Endothelial cell of umbilical vein (primary cell): ENCODE measurements at regions not wholly inside any gene's neighbourhood (a gene's known extent, or its start where the extent isn't known, plus 50 kb on each side); places are given as distances from the start of the nearest gene placed in this dataset.

Experiments used
- BruUV-seq: library from RNA; stranded (reverse); fragments of 400-500 nt; replicated peaks from 2 replicates; lab custom pipeline; 2021; lab: Mats Ljungman, UMichigan
- CTCF ChIA-PET: fragments of 300-600, 350-600 bp; sonication (Branson Sonifier 250); formaldehyde crosslinking; loops from one replicate; lab custom pipeline; 2021; ENCODE audit warnings: antibody characterized with exemption, inconsistent platforms; lab: Charles Lee
- POLR2A ChIA-PET: fragments of 300-600, 350-600 bp; sonication (Branson Sonifier 250); formaldehyde crosslinking; loops from one replicate; lab custom pipeline; 2021; ENCODE audit warnings: antibody characterized with exemption, inconsistent platforms; lab: Charles Lee
- DNase-seq: peaks from one replicate; pipeline ENCODE4 v3.0.0-alpha.2; 2011; ENCODE audit warnings: low read depth, low spot score
- FAIRE-seq: peaks from 2 replicates; lab custom pipeline; 2011; peaks lifted over from hg19 to GRCh38; lab: Jason Lieb, UNC
- H2AFZ ChIP-seq: 2 replicates; pipeline ENCODE4 v1.6.0; 2012; ENCODE audit warnings: low read depth, low read length, control low read depth, inconsistent platforms
- H3K27ac ChIP-seq: 2 replicates; pipeline ENCODE4 v1.5.1; 2011; ENCODE audit warnings: low read depth, mild to moderate bottlenecking, control low read depth, low read length, moderate library complexity; ENCODE audit not compliant: insufficient read depth
- H3K27me3 ChIP-seq, 2 experiments: 2 replicates each; pipeline versions ENCODE4 v1.6.0 to v1.6.1; 2011; ENCODE audit warnings: low read length in 2 of 2, mixed read lengths in 1 of 2; ENCODE audit not compliant: control insufficient read depth in 2 of 2, insufficient read depth in 2 of 2
- H3K36me3 ChIP-seq, 2 experiments: 2 replicates in 1 of 2; 3 replicates in 1 of 2; pipeline ENCODE4 v1.5.1; 2011; ENCODE audit warnings: low read length in 2 of 2, mild to moderate bottlenecking in 1 of 2, moderate library complexity in 1 of 2; ENCODE audit not compliant: control insufficient read depth in 2 of 2, insufficient read depth in 2 of 2; ENCODE audit errors: extremely low read depth in 1 of 2
- H3K4me1 ChIP-seq: 3 replicates; pipeline ENCODE4 v1.5.1; 2011; ENCODE audit warnings: mild to moderate bottlenecking, low read length; ENCODE audit not compliant: control insufficient read depth, insufficient read depth; ENCODE audit errors: extremely low read depth
- H3K4me2 ChIP-seq: 2 replicates; pipeline ENCODE4 v1.6.1; 2011; ENCODE audit warnings: low read length, control low read depth, mixed read lengths; ENCODE audit not compliant: insufficient read depth
- H3K4me3 ChIP-seq, 3 experiments: fragments of 200-600 bp in 1 of 3; sonication (generic), shearing (Covaris generic) in 1 of 3; replicated peaks in 1 of 3; 2 replicates each; pipeline ENCODE4 v1.5.1; 2011 to 2016; ENCODE audit warnings: control low read depth in 3 of 3, low read length in 3 of 3, mild to moderate bottlenecking in 2 of 3, inconsistent platforms in 1 of 3, low read depth in 1 of 3, moderate library complexity in 1 of 3; ENCODE audit not compliant: insufficient read depth in 1 of 3
- H3K79me2 ChIP-seq: 2 replicates; pipeline ENCODE4 v1.6.0; 2012; ENCODE audit warnings: low read length, inconsistent platforms; ENCODE audit not compliant: control insufficient read depth, insufficient read depth
- H3K9ac ChIP-seq: replicated peaks from 2 replicates; pipeline ENCODE3; 2011; ENCODE audit warnings: low read length, control low read depth; ENCODE audit not compliant: insufficient read depth; ENCODE audit errors: extremely low read depth
- H3K9me1 ChIP-seq: replicated peaks from 3 replicates; pipeline ENCODE4 v1.6.0; 2011; ENCODE audit warnings: mild to moderate bottlenecking, low read length; ENCODE audit not compliant: control insufficient read depth, insufficient read depth; ENCODE audit errors: extremely low read depth
- H3K9me3 ChIP-seq: replicated peaks from 2 replicates; pipeline ENCODE4 v1.5.1; 2012; ENCODE audit warnings: low read length, inconsistent platforms; ENCODE audit not compliant: control insufficient read depth, insufficient read depth
- H4K20me1 ChIP-seq: replicated peaks from 2 replicates; pipeline ENCODE3; 2011; ENCODE audit warnings: mild to moderate bottlenecking, low read length; ENCODE audit not compliant: control insufficient read depth, insufficient read depth; ENCODE audit errors: extremely low read depth
- EZH2 ChIP-seq: IDR thresholded peaks from 2 replicates; pipeline ENCODE4 v1.6.1; 2012; ENCODE audit warnings: borderline replicate concordance, low read depth, mild to moderate bottlenecking, moderate library complexity, low read length, inconsistent platforms; ENCODE audit not compliant: severe bottlenecking
- FOS ChIP-seq: IDR thresholded peaks from 2 replicates; pipeline ENCODE4 v1.6.1; 2011; ENCODE audit warnings: mild to moderate bottlenecking, low read length, moderate library complexity, borderline replicate concordance; ENCODE audit not compliant: insufficient read depth
- GATA2 ChIP-seq: IDR thresholded peaks from 2 replicates; pipeline ENCODE4 v1.7.0; 2011; ENCODE audit warnings: low read depth, mild to moderate bottlenecking, moderate library complexity, mixed read lengths, low read length; ENCODE audit not compliant: insufficient read length, insufficient read depth
- JUN ChIP-seq: IDR thresholded peaks from 2 replicates; pipeline ENCODE4 v1.6.1; 2011; ENCODE audit warnings: borderline replicate concordance, low read depth; ENCODE audit not compliant: insufficient read length, insufficient read depth
- MYC ChIP-seq: IDR thresholded peaks from one replicate; pipeline ENCODE4 v1.6.1; 2011; ENCODE audit warnings: mild to moderate bottlenecking, low read depth, low read length
- POLR2A ChIP-seq: IDR thresholded peaks from 2 replicates; pipeline ENCODE4 v1.6.1; 2012; ENCODE audit warnings: low read depth, mild to moderate bottlenecking, control low read depth, low read length
- POLR2AphosphoS5 ChIP-seq: IDR thresholded peaks from 2 replicates; pipeline ENCODE4 v1.6.1; 2012; ENCODE audit warnings: low read depth, mild to moderate bottlenecking, control low read depth, low read length, moderate library complexity; ENCODE audit not compliant: insufficient read depth
- dilution Hi-C: fragments of 300-500 bp; cut with MboI; formaldehyde crosslinking; loops from one replicate; pipeline ENCODE4 v1.15.0; 2019; ENCODE audit warnings: low sequenced_read_pairs; ENCODE audit not compliant: extremely low pct_ligation_motif_present
- intact Hi-C: fragments of 100-400 bp; cut with micrococcal nuclease; formaldehyde crosslinking; loops from one replicate; pipeline ENCODE4 v1.10.0; 2022
- TF ChIP-seq, protein P1 (sequence below), 2 donors: IDR thresholded peaks; 1 replicate in 1 of 2; 2 replicates in 1 of 2; pipeline ENCODE4 v1.5.1; 2011; ENCODE audit warnings: low read length in 2 of 2, mild to moderate bottlenecking in 2 of 2, moderate library complexity in 2 of 2, control low read depth in 1 of 2, inconsistent platforms in 1 of 2, low read depth in 1 of 2; ENCODE audit not compliant: insufficient read depth in 1 of 2; ENCODE audit errors: extremely low read depth in 1 of 2
- TF ChIP-seq, protein P2 (sequence below): IDR thresholded peaks from 2 replicates; pipeline ENCODE4 v1.6.1; 2011; ENCODE audit not compliant: insufficient read depth, insufficient read length

DNA sequence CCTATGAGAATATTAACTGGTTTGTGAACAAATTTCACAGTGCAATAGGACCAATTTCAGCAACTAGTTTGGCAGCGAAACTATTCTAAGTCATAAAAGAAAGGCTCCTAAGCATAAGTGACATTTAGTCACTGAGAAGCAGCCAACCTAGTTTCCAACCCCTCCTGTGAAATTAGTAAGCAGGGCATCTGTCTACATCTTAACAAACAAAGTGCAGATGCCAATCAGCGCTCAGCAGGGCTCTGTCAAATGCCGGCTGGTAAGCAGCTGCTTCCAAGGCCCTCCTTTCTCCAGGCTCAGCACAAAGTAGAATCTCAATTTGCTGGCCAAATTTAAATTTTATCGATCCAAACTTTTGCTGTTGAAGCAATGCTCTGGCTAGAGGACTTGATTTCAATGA is 124.7 kb downstream of the ICOS start:
- no TSS peak for BruUV-seq
- intact Hi-C loops (no loop called here), dilution Hi-C loops (no loop called here)

More for the DNA sequence above, 124.7 kb downstream of the ICOS start:
- H3K27me3 ChIP-seq: peaks cover 1 to 3% of the 10 kb centered on the region in 2 experiments
- no peak overlapping the region for H3K27ac ChIP-seq
- H4K20me1 ChIP-seq: no peaks in the 10 kb centered on the region
- DNase-seq: no peak
- H3K36me3 ChIP-seq: no peaks in the 10 kb centered on the region
- TF ChIP-seq, protein P1, sequence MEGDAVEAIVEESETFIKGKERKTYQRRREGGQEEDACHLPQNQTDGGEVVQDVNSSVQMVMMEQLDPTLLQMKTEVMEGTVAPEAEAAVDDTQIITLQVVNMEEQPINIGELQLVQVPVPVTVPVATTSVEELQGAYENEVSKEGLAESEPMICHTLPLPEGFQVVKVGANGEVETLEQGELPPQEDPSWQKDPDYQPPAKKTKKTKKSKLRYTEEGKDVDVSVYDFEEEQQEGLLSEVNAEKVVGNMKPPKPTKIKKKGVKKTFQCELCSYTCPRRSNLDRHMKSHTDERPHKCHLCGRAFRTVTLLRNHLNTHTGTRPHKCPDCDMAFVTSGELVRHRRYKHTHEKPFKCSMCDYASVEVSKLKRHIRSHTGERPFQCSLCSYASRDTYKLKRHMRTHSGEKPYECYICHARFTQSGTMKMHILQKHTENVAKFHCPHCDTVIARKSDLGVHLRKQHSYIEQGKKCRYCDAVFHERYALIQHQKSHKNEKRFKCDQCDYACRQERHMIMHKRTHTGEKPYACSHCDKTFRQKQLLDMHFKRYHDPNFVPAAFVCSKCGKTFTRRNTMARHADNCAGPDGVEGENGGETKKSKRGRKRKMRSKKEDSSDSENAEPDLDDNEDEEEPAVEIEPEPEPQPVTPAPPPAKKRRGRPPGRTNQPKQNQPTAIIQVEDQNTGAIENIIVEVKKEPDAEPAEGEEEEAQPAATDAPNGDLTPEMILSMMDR (IDR thresholded peaks at IDR 0.05; ENCODE audit: extremely low read depth in 1 of 2, insufficient read depth in 1 of 2, low read depth in 1 of 2, low read length in 2 of 2): no peak
- TF ChIP-seq, protein P2, sequence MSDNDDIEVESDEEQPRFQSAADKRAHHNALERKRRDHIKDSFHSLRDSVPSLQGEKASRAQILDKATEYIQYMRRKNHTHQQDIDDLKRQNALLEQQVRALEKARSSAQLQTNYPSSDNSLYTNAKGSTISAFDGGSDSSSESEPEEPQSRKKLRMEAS: no peak
- no peak for TF ChIP-seq POLR2AphosphoS5
- no peak for TF ChIP-seq POLR2A
- TF ChIP-seq FOS: no peak
- TF ChIP-seq MYC: no peak
- no peak for TF ChIP-seq GATA2
- TF ChIP-seq EZH2: no peak
- no peak for TF ChIP-seq JUN
- H3K4me1 ChIP-seq: no peaks in the 10 kb centered on the region
- no peak overlapping the region for H2AFZ ChIP-seq
- no peaks in the 10 kb centered on the region for H3K79me2 ChIP-seq
- ChIA-PET CTCF (interaction anchor here (1.5 to 2.8 kb wide), 2 partner anchors 10 to 12 kb away, joined by 4 to 12 read pairs; no protein-coding TSS in a partner anchor), POLR2A (no interaction called here)
- H3K9me3 ChIP-seq: no peaks in the 10 kb centered on the region
- H3K9me1 ChIP-seq: no peaks in the 10 kb centered on the region
- no peak for FAIRE-seq
- no peak overlapping the region for H3K9ac ChIP-seq
- H3K4me2 ChIP-seq: no peak overlapping the region
- no peak overlapping the region for H3K4me3 ChIP-seq
